ENCODE measurements at regions not wholly inside any gene's neighbourhood (a gene's known extent, or its start where the extent isn't known, plus 50 kb on each side); places are given as distances from the start of the nearest gene placed in this dataset.

DNA sequence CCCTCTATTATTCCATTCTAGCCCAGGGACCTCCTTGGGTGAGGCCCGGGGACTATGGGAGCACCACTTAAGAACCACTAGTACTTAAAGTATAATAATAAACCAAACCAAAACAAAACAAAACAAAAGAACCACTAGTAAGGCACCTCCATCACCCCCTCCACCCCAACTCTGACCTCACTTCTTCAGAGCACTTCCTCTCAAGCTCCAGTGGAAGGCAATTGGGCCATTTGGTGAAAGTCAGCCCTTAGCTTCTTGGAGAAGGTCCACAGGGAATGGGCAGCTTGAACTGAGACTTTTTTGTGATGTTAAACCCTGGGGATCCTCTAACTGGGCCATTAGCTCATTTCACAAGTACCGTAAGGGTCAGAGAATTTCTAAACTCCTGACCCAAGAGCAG lies 237.3 kb downstream of the RHOU start:
- no peaks in the 10 kb centered on the region for H3K4me1 ChIP-seq (replicated peaks)
- no peak overlapping the region for H3K4me3 ChIP-seq
- H3K36me3 ChIP-seq = no peaks in the 10 kb centered on the region
- WGBS = 92% methylated on average over 2 of the region's 2 CpGs
- no peaks in the 10 kb centered on the region for H3K27me3 ChIP-seq (replicated peaks; ENCODE audit: insufficient read depth)
- TF ChIP-seq, protein P1, sequence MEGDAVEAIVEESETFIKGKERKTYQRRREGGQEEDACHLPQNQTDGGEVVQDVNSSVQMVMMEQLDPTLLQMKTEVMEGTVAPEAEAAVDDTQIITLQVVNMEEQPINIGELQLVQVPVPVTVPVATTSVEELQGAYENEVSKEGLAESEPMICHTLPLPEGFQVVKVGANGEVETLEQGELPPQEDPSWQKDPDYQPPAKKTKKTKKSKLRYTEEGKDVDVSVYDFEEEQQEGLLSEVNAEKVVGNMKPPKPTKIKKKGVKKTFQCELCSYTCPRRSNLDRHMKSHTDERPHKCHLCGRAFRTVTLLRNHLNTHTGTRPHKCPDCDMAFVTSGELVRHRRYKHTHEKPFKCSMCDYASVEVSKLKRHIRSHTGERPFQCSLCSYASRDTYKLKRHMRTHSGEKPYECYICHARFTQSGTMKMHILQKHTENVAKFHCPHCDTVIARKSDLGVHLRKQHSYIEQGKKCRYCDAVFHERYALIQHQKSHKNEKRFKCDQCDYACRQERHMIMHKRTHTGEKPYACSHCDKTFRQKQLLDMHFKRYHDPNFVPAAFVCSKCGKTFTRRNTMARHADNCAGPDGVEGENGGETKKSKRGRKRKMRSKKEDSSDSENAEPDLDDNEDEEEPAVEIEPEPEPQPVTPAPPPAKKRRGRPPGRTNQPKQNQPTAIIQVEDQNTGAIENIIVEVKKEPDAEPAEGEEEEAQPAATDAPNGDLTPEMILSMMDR (IDR thresholded peaks at IDR 0.05) = no peak
- TF ChIP-seq POLR2AphosphoS5 (IDR thresholded peaks at IDR 0.05) = no peak
- TF ChIP-seq POLR2A (IDR thresholded peaks at IDR 0.05) = no peak
- no peaks in the 10 kb centered on the region for H3K9me3 ChIP-seq
- DNase-seq (ENCODE audit: low spot score) = no peak
- H3K27ac ChIP-seq = no peak overlapping the region
- intact Hi-C loops (cut with DNase I) = no loop called here

DNA sequence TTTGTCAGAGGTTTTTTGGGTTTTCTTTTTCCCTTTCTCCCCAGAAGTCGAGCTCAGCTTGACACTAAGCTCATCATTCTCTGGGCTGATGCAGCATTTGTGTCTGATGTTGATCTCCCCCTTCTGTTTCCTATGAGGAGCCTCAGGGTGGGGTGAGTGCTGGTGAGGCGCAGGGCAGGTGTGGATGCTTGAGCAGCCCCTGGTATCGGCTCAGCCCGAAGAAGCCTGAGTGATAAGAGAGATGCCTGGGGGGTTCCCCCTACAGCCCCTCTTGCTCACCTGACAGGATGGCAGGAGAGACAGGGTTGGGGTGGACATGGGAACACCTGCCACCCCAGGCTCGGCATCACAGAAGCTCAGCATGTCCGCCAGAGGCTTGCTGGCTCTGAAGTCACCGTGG lies 239.0 kb downstream of the RHOU start:
- WGBS = 77% methylated on average over 7 of the region's 7 CpGs
- H3K27ac ChIP-seq = no peak overlapping the region
- intact Hi-C loops (cut with DNase I) = no loop called here
- no peak for TF ChIP-seq POLR2AphosphoS5 (IDR thresholded peaks at IDR 0.05)
- TF ChIP-seq, protein P1 (IDR thresholded peaks at IDR 0.05) = no peak
- TF ChIP-seq POLR2A (IDR thresholded peaks at IDR 0.05) = no peak
- no peak for DNase-seq (ENCODE audit: low spot score)
- no peak overlapping the region for H3K4me3 ChIP-seq
- H3K4me1 ChIP-seq (replicated peaks) = no peaks in the 10 kb centered on the region
- no peaks in the 10 kb centered on the region for H3K9me3 ChIP-seq
- H3K27me3 ChIP-seq (replicated peaks; ENCODE audit: insufficient read depth) = no peaks in the 10 kb centered on the region
- H3K36me3 ChIP-seq = no peaks in the 10 kb centered on the region

DNA sequence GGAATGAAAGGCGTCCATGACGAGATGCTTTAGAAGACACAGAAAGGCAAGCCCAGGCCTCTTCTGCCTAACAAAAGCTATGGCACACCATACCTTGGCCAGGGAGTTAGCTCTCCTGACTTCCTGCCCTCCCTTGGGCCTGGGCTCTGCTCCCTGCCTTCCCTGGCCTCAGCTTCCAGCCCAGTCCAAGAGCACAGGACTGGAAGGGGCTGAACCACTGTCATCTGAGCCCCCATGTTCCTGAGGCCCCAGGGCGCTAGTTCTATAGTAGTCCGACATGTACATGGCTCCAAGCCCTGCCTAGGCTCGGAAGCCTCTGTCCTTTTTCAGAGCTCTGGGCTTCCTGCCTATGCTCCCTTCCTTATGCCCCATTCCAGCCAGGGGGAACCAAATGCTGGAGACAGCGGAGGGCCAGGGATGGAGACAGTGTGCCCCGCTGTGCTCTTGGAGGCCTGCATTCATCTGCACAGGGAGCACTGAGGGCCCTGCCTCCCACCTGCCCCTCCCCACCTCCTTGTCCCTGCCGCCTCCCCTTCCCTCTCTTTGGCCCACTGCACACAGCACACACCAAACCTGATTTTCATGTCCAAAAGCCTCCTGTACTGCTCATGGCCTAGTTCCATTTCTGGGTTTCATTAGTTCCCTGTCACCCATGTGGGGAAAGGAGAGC lies 240.1 kb downstream of the RHOU start:
- H3K4me3 ChIP-seq = no peak overlapping the region
- no peak for TF ChIP-seq POLR2A (IDR thresholded peaks at IDR 0.05)
- TF ChIP-seq, protein P1 (IDR thresholded peaks at IDR 0.05) = no peak
- no peak for TF ChIP-seq POLR2AphosphoS5 (IDR thresholded peaks at IDR 0.05)
- H3K36me3 ChIP-seq = no peaks in the 10 kb centered on the region
- no peaks in the 10 kb centered on the region for H3K4me1 ChIP-seq (replicated peaks)
- no peaks in the 10 kb centered on the region for H3K9me3 ChIP-seq
- no peak for DNase-seq (ENCODE audit: low spot score)
- H3K27me3 ChIP-seq (replicated peaks; ENCODE audit: insufficient read depth) = no peaks in the 10 kb centered on the region
- intact Hi-C loops (cut with DNase I) = no loop called here
- no peak overlapping the region for H3K27ac ChIP-seq
- 79% methylated on average over 8 of the region's 8 CpGs for WGBS

DNA sequence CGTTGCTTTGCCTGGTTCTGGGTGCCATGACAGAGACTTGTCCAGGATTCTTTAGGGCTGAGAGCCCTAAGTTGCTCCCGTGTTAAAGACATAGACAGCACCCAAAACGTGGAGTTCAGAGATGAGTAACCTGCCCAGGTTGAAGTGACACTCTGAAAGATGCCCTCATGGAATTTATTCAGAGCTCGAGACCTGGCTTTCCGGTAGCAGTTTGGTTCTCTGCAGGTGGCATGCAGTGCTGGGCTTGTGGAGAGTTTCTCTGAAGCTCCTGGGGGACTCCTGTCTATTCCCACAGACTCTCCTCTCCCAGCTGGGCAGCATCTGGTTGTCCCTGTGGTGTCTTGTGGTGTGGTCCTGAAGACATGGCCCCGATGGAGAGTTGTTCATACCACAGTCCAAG lies 241.0 kb downstream of the RHOU start:
- no peak for DNase-seq (ENCODE audit: low spot score)
- intact Hi-C loops (cut with DNase I) = no loop called here
- no peak for TF ChIP-seq POLR2A (IDR thresholded peaks at IDR 0.05)
- Histone ChIP-seq H3K9me3 (no peaks in the 10 kb centered on the region), H3K4me1 (replicated peaks) (no peaks in the 10 kb centered on the region), H3K36me3 (no peaks in the 10 kb centered on the region), H3K27me3 (replicated peaks; ENCODE audit: insufficient read depth) (no peaks in the 10 kb centered on the region), H3K27ac (no peak overlapping the region), H3K4me3 (no peak overlapping the region)
- WGBS = 94% methylated on average over 6 of the region's 6 CpGs

DNA sequence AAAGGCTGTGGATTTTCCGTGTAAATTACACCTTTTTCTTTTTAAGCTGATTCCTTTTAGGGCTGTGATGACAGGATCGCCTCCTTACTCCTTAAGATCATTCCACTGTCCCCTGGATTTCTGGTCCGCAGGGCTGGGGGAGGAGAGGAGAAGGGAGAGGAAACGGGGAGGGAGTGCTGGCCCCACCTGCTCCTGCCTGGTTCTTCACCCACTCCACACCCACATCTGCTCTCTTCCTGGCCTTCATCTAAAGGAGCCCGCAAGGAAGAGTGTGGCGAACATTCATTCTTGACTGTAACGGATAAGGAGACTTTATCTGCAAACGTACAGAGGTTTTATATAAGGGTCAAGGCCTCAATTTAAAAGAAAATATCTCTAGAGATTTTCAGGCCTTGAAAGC lies 242.0 kb downstream of the RHOU start:
- no peaks in the 10 kb centered on the region for H3K4me1 ChIP-seq (replicated peaks)
- no peaks in the 10 kb centered on the region for H3K36me3 ChIP-seq
- DNase-seq (ENCODE audit: low spot score) = no peak
- intact Hi-C loops (cut with DNase I) = no loop called here
- H3K27me3 ChIP-seq (replicated peaks; ENCODE audit: insufficient read depth) = no peaks in the 10 kb centered on the region
- no peak overlapping the region for H3K4me3 ChIP-seq
- H3K9me3 ChIP-seq = no peaks in the 10 kb centered on the region
- 96% methylated on average over 8 of the region's 8 CpGs for WGBS
- no peak overlapping the region for H3K27ac ChIP-seq
- TF ChIP-seq, protein P1 (IDR thresholded peaks at IDR 0.05) = no peak
- TF ChIP-seq POLR2AphosphoS5 (IDR thresholded peaks at IDR 0.05) (no peak), POLR2A (IDR thresholded peaks at IDR 0.05) (no peak)

Data from prostate gland (tissue), 2 donors.